Breast epithelium (tissue), 4 donors: ENCODE measurements at regions not wholly inside any gene's neighbourhood (a gene's known extent, or its start where the extent isn't known, plus 50 kb on each side); places are given as distances from the start of the nearest gene placed in this dataset.

Experiments
- DNase-seq, 2 donors: peaks; one replicate each; pipeline ENCODE4 v3.0.0-alpha.2; 2019; ENCODE audit warnings: low spot score in 2 of 2
- H3K27ac ChIP-seq, 2 donors: fragments of 200-600 bp; sonication (generic) in 1 of 2; one replicate each; pipeline ENCODE4 v1.5.1; 2016 to 2019; ENCODE audit warnings: mild to moderate bottlenecking in 1 of 2
- H3K27me3 ChIP-seq, 2 donors: fragments of 200-600 bp; sonication (generic) in 1 of 2; one replicate each; pipeline versions ENCODE4 v1.5.1 to v1.6.0; 2017 to 2019; ENCODE audit warnings: control low read depth in 1 of 2, mild to moderate bottlenecking in 1 of 2
- H3K36me3 ChIP-seq: fragments of 200-600 bp; one replicate; pipeline ENCODE4 v1.5.1; 2019
- H3K4me1 ChIP-seq, 2 donors: fragments of 200-600 bp; sonication (generic); one replicate each; pipeline ENCODE4 v1.5.1; 2016 to 2019; ENCODE audit warnings: control low read depth in 1 of 2
- H3K4me3 ChIP-seq, 3 donors: fragments of 200-600 bp; sonication (generic); 1 replicate in 2 of 3; 2 replicates in 1 of 3; pipeline ENCODE4 v1.5.1; 2016 to 2019; ENCODE audit warnings: mild to moderate bottlenecking in 3 of 3, moderate library complexity in 2 of 3
- H3K9me3 ChIP-seq, 2 donors: fragments of 200-600 bp; sonication (generic) in 1 of 2; one replicate each; pipeline ENCODE4 v1.5.1; 2016 to 2019; ENCODE audit warnings: control low read depth in 1 of 2
- CTCF ChIP-seq, 3 donors: fragments of 450-650 bp; IDR thresholded peaks; one replicate each; pipeline ENCODE4 v1.5.1; 2016 to 2017; ENCODE audit warnings: antibody characterized with exemption in 3 of 3, mild to moderate bottlenecking in 3 of 3, moderate library complexity in 3 of 3
- POLR2A ChIP-seq: fragments of 450-650 bp; IDR thresholded peaks from one replicate; pipeline ENCODE4 v1.6.1; 2016; ENCODE audit warnings: antibody characterized with exemption, mild to moderate bottlenecking, moderate library complexity
- POLR2AphosphoS5 ChIP-seq, 3 donors: sonication (generic); formaldehyde crosslinking; IDR thresholded peaks; one replicate each; pipeline ENCODE4 v1.6.1; 2017; ENCODE audit warnings: antibody characterized with exemption in 3 of 3
- intact Hi-C: fragments of 100-400 bp; cut with DNase I; formaldehyde crosslinking; loops from one replicate; pipeline ENCODE4 v1.15.1; 2023; ENCODE audit warnings: low total_unique reads

DNA sequence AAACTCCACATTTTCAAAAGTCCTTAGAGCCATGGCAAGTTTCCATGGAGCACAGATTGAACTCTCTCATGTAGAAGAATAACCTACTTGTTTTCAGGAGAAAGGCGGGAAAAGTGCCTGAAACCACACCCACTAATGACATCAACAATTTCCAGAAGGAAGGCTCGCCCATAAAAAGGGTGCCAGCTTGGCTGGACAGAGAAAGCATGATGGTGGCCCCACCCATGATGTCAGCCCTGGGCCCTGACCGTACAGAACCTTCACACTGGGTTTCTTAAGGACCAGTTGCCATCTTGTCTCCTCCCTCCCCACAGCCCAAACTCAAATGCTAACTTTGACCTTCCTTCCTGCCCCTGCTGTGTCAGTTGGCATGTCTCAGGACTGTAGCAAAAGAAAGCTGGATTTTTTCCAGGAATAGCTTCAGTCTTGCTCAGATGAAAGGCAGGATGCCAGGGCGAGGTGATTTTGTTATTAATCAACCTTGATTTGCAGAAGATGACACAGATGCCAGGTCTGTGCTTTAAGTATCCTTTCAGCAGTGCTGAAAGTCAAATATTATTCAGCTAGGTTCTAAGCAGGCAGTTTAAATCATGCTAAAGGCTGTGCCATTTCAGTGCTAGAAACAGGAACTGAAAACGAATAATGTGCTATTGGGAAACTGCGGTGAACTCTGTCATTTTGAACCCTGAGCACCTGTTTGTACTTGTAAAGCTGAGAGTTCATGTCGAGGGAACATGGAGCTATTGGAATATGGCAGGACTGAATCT lies 89.5 kb upstream of the RFC3 start:
- intact Hi-C loops = no loop called here
- H3K9me3 ChIP-seq = no peaks in the 10 kb centered on the region
- peak overlapping the region; percentile 50 to 61 for H3K27ac ChIP-seq
- H3K4me1 ChIP-seq = peaks cover 0 to 2% of the 10 kb centered on the region in 2 donors
- TF ChIP-seq POLR2AphosphoS5 (IDR thresholded peaks at IDR 0.05) (no peak), POLR2A (no peak), CTCF (IDR thresholded peaks at IDR 0.05) (no peak)
- H3K27me3 ChIP-seq = no peaks in the 10 kb centered on the region
- no peak overlapping the region for H3K4me3 ChIP-seq
- peak in 1 of 2 donors; percentile 44 for DNase-seq
- no peaks in the 10 kb centered on the region for H3K36me3 ChIP-seq

GRCh38 chr13:33730147-33730546 lies 87.8 kb upstream of the RFC3 start:
- H3K4me1 ChIP-seq = no peaks in the 10 kb centered on the region
- intact Hi-C loops = no loop called here
- DNase-seq = no peak
- H3K9me3 ChIP-seq = no peaks in the 10 kb centered on the region
- no peak overlapping the region for H3K4me3 ChIP-seq
- H3K27me3 ChIP-seq = no peaks in the 10 kb centered on the region
- H3K27ac ChIP-seq = no peak overlapping the region
- H3K36me3 ChIP-seq = no peaks in the 10 kb centered on the region
- TF ChIP-seq POLR2AphosphoS5 (IDR thresholded peaks at IDR 0.05) = no peak
- no peak for TF ChIP-seq CTCF (IDR thresholded peaks at IDR 0.05)
- TF ChIP-seq POLR2A = no peak

GRCh38 chr13:33730619-33731018 lies 87.3 kb upstream of the RFC3 start:
- H3K9me3 ChIP-seq = no peaks in the 10 kb centered on the region

GRCh38 chr13:33735276-33735675 lies 82.7 kb upstream of the RFC3 start:
- no peaks in the 10 kb centered on the region for H3K27me3 ChIP-seq
- no peak for DNase-seq
- H3K36me3 ChIP-seq = no peaks in the 10 kb centered on the region
- H3K4me3 ChIP-seq = no peak overlapping the region
- intact Hi-C loops = no loop called here
- H3K9me3 ChIP-seq = no peaks in the 10 kb centered on the region
- H3K27ac ChIP-seq = no peak overlapping the region
- peaks cover 0 to 5% of the 10 kb centered on the region in 2 donors for H3K4me1 ChIP-seq
- TF ChIP-seq POLR2AphosphoS5 (IDR thresholded peaks at IDR 0.05) (no peak), POLR2A (no peak), CTCF (IDR thresholded peaks at IDR 0.05) (no peak)

More at GRCh38 chr13:33730619-33731018, 87.3 kb upstream of the RFC3 start:
- Histone ChIP-seq H3K27ac (no peak overlapping the region), H3K27me3 (no peaks in the 10 kb centered on the region), H3K36me3 (no peaks in the 10 kb centered on the region), H3K4me3 (no peak overlapping the region), H3K4me1 (no peaks in the 10 kb centered on the region)
- no peak for DNase-seq
- intact Hi-C loops = no loop called here
- TF ChIP-seq CTCF (IDR thresholded peaks at IDR 0.05) (no peak), POLR2A (no peak), POLR2AphosphoS5 (IDR thresholded peaks at IDR 0.05) (no peak)

DNA sequence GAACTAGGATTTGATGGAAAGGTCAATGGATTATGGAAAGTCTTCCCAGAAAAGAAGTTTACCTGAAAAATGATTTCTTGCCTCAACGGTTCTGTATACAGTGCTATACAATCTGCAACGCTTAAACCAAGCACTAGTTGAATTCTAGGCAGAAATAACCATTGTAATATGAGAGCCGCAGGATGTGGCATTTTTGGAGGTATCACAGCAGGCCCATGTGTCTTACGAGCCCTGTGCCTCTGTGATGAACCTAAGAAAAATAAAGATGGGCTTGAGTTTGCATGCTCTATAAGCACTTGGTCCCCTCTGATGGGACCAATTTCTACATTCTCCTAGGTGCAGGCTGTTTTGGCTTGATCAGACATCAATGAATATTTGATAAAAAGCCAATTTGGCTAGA lies 78.7 kb upstream of the RFC3 start:
- Histone ChIP-seq H3K9me3 (no peaks in the 10 kb centered on the region), H3K27ac (no peak overlapping the region), H3K4me3 (no peak overlapping the region), H3K4me1 (peaks cover 0 to 10% of the 10 kb centered on the region in 2 donors), H3K27me3 (no peaks in the 10 kb centered on the region), H3K36me3 (no peaks in the 10 kb centered on the region)
- intact Hi-C loops = no loop called here
- DNase-seq = no peak
- TF ChIP-seq POLR2A = no peak
- no peak for TF ChIP-seq POLR2AphosphoS5 (IDR thresholded peaks at IDR 0.05)
- TF ChIP-seq CTCF (IDR thresholded peaks at IDR 0.05) = no peak
